SJSA1 (cell line): ENCODE measurements at regions not wholly inside any gene's neighbourhood (a gene's known extent, or its start where the extent isn't known, plus 50 kb on each side); places are given as distances from the start of the nearest gene placed in this dataset.

Experiments
- DNase-seq, 2 experiments: peaks; one replicate each; pipeline ENCODE4 v3.0.0-alpha.2; 2015 to 2020; ENCODE audit warnings: low spot score in 2 of 2, low read depth in 1 of 2
- H3K27ac ChIP-seq: fragments of 250-450 bp; sonication (Bioruptor Pico); 2 replicates; pipeline ENCODE4 v1.5.1; 2020; ENCODE audit warnings: mild to moderate bottlenecking, moderate library complexity
- H3K27me3 ChIP-seq: fragments of 250-450 bp; sonication (Bioruptor Pico); replicated peaks from 2 replicates; pipeline ENCODE4 v1.5.1; 2020; ENCODE audit warnings: mild to moderate bottlenecking, moderate library complexity
- H3K36me3 ChIP-seq: fragments of 250-450 bp; sonication (Bioruptor Pico); 2 replicates; pipeline ENCODE4 v1.5.1; 2020; ENCODE audit warnings: mild to moderate bottlenecking
- H3K4me1 ChIP-seq: fragments of 250-450 bp; sonication (Bioruptor Pico); replicated peaks from 2 replicates; pipeline ENCODE4 v1.6.1; 2021; ENCODE audit warnings: mild to moderate bottlenecking
- H3K4me3 ChIP-seq: fragments of 250-450 bp; sonication (Bioruptor Pico); 2 replicates; pipeline ENCODE4 v1.5.1; 2020; ENCODE audit warnings: mild to moderate bottlenecking
- H3K9me3 ChIP-seq: fragments of 250-450 bp; sonication (Bioruptor Pico); replicated peaks from 2 replicates; pipeline ENCODE4 v1.5.1; 2020; ENCODE audit warnings: mild to moderate bottlenecking

DNA sequence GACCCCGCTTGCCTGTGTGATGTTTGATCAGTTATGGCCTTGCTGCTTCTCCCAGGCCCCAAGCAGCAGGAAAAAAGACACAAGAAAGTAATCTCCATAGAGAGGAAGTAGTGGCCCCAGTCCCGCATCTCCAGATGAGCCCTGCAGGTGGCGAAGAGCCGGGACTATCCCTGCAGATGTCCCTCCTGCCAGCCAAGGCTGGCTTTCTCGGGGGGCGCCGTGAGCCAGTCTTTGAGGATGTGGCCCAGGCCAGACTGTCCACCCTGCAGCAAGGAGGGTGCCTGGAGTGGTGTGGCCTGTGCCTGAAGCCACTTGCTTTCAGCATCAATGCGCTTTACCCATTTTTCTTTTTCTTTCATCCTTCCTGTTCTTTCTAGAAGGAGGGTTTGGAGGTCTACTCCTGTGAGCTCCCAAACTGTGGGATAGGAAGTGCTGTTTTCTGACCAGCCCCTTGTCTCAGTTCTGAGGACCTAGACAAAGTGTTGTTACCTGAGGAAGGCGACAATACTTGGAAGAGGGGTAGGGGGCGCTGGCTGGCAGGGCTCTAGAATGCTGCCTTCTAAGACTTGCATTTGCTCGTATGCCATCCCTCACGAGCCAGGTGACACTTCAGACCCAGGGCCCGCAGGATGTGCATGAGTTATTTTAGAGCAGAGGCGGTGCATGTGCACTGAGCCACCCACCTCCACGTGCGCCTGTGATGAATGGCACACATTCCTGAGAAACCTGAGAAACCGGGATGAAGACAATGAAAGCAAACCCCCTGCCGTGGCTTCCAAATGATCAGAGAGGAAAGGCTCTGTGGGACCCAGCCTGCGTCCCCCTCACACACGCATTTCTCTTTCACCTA, 255.8 kb downstream of the FBXO15 start:
- Histone ChIP-seq H3K4me3 (no peak overlapping the region), H3K27ac (no peak overlapping the region), H3K9me3 (no peaks in the 10 kb centered on the region), H3K4me1 (no peaks in the 10 kb centered on the region), H3K27me3 (no peaks in the 10 kb centered on the region), H3K36me3 (no peaks in the 10 kb centered on the region)
- DNase-seq: no peak

GRCh38 chr18:73888565-73888964, 259.1 kb downstream of the FBXO15 start:
- H3K4me3 ChIP-seq: no peak overlapping the region

GRCh38 chr18:73887801-73888200, 259.8 kb downstream of the FBXO15 start:
- Histone ChIP-seq H3K9me3 (no peaks in the 10 kb centered on the region), H3K27me3 (no peaks in the 10 kb centered on the region), H3K4me1 (no peaks in the 10 kb centered on the region), H3K27ac (no peak overlapping the region), H3K36me3 (no peaks in the 10 kb centered on the region), H3K4me3 (no peak overlapping the region)
- no peak for DNase-seq

More at GRCh38 chr18:73888565-73888964, 259.1 kb downstream of the FBXO15 start:
- no peaks in the 10 kb centered on the region for H3K27me3 ChIP-seq
- H3K9me3 ChIP-seq: no peaks in the 10 kb centered on the region
- H3K4me1 ChIP-seq: no peaks in the 10 kb centered on the region
- no peaks in the 10 kb centered on the region for H3K36me3 ChIP-seq
- DNase-seq: no peak
- H3K27ac ChIP-seq: no peak overlapping the region

DNA sequence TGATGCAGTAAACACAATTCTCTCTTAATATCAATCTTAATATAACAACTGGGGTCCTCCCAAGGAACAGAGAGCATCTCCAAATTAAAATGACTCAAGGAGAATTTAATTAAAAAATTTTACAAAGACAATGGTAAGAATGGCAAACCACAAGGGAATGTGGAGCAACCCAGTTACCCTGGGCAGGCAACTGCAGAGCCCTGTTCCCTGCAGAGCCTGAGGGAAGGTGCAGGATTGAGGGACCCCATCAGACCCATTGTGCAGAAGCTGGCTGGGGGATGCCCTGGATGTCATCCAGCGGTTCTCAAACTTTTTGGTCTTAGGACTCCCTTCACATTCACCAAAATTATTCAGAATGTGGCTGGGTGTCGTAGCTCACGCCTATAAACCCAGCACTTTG, 262.8 kb downstream of the FBXO15 start:
- H3K4me1 ChIP-seq: no peaks in the 10 kb centered on the region
- no peak overlapping the region for H3K27ac ChIP-seq
- H3K9me3 ChIP-seq: no peaks in the 10 kb centered on the region
- H3K27me3 ChIP-seq: no peaks in the 10 kb centered on the region
- no peak overlapping the region for H3K4me3 ChIP-seq
- no peaks in the 10 kb centered on the region for H3K36me3 ChIP-seq
- no peak for DNase-seq

DNA sequence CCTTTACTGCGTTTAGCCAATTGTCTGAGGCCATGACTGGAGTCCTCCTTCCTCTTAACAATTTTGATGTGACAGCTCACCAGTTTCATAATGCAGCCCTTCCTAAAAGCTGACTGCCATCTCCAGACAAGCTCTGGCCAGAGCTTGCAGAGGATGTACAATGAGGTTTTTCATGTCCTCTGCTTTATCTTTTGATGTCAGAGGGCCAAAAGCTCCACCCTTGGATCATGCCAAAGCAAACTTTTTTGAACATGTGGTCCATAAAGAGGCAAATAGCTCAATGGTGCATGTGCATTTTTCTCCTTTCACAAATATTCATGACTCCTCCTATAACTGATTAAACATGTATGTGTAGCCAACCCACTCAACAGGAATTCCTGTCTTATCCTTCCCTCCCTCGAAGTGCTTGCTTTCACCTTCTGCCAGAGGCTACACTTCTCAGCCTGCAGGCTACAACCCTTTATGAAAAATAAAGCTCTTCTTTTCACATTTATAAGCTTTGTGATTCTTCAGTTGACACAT, 266.2 kb downstream of the FBXO15 start:
- H3K27me3 ChIP-seq: no peaks in the 10 kb centered on the region
- H3K27ac ChIP-seq: no peak overlapping the region
- 0 out of 2 replicates have a peak, but pooled peaks cover 3% of the 10 kb centered on the region for H3K4me1 ChIP-seq
- H3K9me3 ChIP-seq: no peaks in the 10 kb centered on the region
- no peaks in the 10 kb centered on the region for H3K36me3 ChIP-seq
- DNase-seq: no peak
- H3K4me3 ChIP-seq: no peak overlapping the region

DNA sequence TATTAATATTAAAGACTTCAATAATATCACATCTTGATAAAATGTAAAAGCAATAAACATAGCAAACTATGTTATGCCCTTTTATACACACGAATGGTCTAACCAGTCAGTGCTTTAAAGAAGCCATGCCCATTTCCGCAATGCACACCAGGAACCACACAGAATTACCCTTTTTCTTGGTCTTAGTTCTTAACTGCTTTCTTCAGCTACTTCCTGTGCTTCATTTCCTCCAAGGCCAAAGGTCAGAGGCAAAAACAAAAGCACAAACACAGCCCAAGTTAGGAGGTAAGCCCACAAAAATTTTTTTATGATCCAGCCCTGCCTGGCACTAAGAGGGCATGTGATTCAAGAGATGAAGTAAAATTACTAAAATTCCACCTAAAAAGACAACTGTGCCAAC, 267.2 kb downstream of the FBXO15 start:
- DNase-seq: no peak
- Histone ChIP-seq H3K4me1 (0 out of 2 replicates have a peak, but pooled peaks cover 3% of the 10 kb centered on the region), H3K9me3 (no peaks in the 10 kb centered on the region), H3K27ac (no peak overlapping the region), H3K27me3 (no peaks in the 10 kb centered on the region; the same call in 1 of the 2 replicates), H3K36me3 (no peaks in the 10 kb centered on the region), H3K4me3 (no peak overlapping the region)

GRCh38 chr18:73879766-73880165, 267.9 kb downstream of the FBXO15 start:
- Histone ChIP-seq H3K4me3 (no peak overlapping the region), H3K27me3 (no peaks in the 10 kb centered on the region; the same call in 1 of the 2 replicates), H3K27ac (no peak overlapping the region), H3K36me3 (no peaks in the 10 kb centered on the region), H3K9me3 (no peaks in the 10 kb centered on the region), H3K4me1 (0 out of 2 replicates have a peak, but pooled peaks cover 3% of the 10 kb centered on the region)
- peak in 1 of 2 experiments; percentile 6 for DNase-seq

- Histone ChIP-seq H3K4me3 (no peak overlapping the region), H3K4me1 (0 out of 2 replicates have a peak, but pooled peaks cover 3% of the 10 kb centered on the region), H3K9me3 (no peaks in the 10 kb centered on the region), H3K27ac (no peak overlapping the region), H3K27me3 (no peaks in the 10 kb centered on the region; the same call in 1 of the 2 replicates), H3K36me3 (no peaks in the 10 kb centered on the region)
- DNase-seq: no peak
Measured at GRCh38 chr18:73879328-73879727, 268.3 kb downstream of the FBXO15 start.

DNA sequence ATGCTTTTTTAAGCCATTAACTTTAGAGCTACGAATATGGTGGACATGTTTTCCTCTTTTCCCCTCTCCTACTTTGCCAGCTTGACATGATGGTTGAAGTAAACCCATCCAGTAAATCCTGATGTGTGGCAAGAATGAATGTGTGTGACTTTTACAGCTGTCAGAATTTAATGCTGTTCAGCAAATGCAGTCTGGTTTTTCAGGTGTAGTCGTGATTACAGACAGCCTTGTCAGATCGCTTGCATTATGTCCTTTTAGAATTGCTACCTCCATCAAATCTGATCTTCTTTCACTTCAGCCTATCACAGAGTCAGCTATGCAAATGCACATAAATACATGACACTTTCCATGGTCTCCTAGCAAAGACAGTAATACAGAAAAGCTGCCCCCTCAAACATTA, 278.5 kb downstream of the FBXO15 start:
- Histone ChIP-seq H3K36me3 (no peaks in the 10 kb centered on the region), H3K9me3 (no peaks in the 10 kb centered on the region), H3K27me3 (peaks cover 10% of the 10 kb centered on the region), H3K27ac (no peak overlapping the region), H3K4me3 (no peak overlapping the region), H3K4me1 (no peaks in the 10 kb centered on the region)
- DNase-seq: no peak

DNA sequence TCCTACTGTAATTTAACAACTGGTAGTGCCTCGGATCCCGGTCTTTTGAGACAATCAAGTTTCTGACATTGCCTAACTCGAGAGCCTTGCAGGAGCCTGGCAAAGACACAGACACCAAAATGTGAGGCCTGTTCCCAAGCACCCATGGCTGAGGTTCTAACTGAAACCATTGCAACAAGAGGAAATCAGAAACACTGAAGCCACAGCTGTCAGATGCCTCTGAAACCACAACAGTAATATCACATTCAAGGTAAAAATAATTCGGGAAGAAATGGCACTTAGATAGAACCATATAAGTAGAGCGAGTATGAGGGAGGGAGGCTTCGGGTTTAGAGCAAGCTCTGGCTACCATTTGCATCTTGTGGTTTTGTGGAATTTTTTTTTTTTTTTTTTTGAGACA, 285.9 kb downstream of the FBXO15 start:
- Histone ChIP-seq H3K27me3 (no peaks in the 10 kb centered on the region; the same call in 1 of the 2 replicates), H3K36me3 (no peaks in the 10 kb centered on the region), H3K4me3 (no peak overlapping the region), H3K4me1 (no peaks in the 10 kb centered on the region), H3K9me3 (no peaks in the 10 kb centered on the region), H3K27ac (no peak overlapping the region)
- no peak for DNase-seq

GRCh38 chr18:73859837-73860397, 287.7 kb downstream of the FBXO15 start:
- Histone ChIP-seq H3K4me1 (no peaks in the 10 kb centered on the region), H3K27me3 (no peaks in the 10 kb centered on the region), H3K9me3 (no peaks in the 10 kb centered on the region), H3K27ac (no peak overlapping the region), H3K36me3 (no peaks in the 10 kb centered on the region), H3K4me3 (no peak overlapping the region)
- no peak for DNase-seq

GRCh38 chr18:73852789-73853549, 294.7 kb downstream of the FBXO15 start:
- Histone ChIP-seq H3K9me3 (no peaks in the 10 kb centered on the region), H3K27ac (no peak overlapping the region), H3K36me3 (no peaks in the 10 kb centered on the region), H3K4me1 (no peaks in the 10 kb centered on the region), H3K27me3 (no peaks in the 10 kb centered on the region), H3K4me3 (no peak overlapping the region)
- no peak for DNase-seq

DNA sequence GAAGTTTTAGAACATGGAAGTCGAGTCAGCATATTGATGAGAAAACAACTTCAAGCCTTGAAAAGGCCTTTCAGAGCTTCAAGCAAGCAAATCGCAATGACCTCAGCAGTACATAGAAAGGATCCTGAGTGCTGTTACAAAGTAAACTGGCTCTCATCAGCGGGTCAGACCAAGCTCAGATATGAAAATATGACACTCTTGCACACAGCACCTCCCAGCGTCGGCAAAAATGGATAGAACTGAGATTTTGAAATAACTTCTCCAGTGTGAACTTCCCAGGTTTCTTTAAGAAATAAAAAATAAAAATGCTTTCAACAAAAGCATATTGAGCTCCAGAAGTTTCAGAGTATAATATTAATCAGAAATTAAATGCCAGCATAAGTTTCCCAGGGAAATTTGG, 296.9 kb downstream of the FBXO15 start:
- DNase-seq: no peak
- H3K4me3 ChIP-seq: no peak overlapping the region
- no peaks in the 10 kb centered on the region for H3K27me3 ChIP-seq
- H3K4me1 ChIP-seq: no peaks in the 10 kb centered on the region
- no peaks in the 10 kb centered on the region for H3K36me3 ChIP-seq
- H3K27ac ChIP-seq: no peak overlapping the region
- H3K9me3 ChIP-seq: no peaks in the 10 kb centered on the region
